Suppressor macrophage (primary cell): ENCODE measurements at regions not wholly inside any gene's neighbourhood (a gene's known extent, or its start where the extent isn't known, plus 50 kb on each side); places are given as distances from the start of the nearest gene placed in this dataset.
"Not testable (repeated sequence)": the region's sequence is repeated elsewhere in the genome, so short reads cannot be mapped to it uniquely, and the experiment has no call there.

Experiments used
- DNase-seq, 4 experiments: peaks; one replicate each; pipeline ENCODE4 v3.0.0-alpha.2; 2020 to 2022

- no peak for DNase-seq
Measured at GRCh38 chr1:182003953-182004586, 57.4 kb downstream of the ZNF648 start.

- no peak for DNase-seq
Measured at GRCh38 chr1:182003025-182003725, 58.3 kb downstream of the ZNF648 start.

GRCh38 chr1:182002570-182002969, 58.9 kb downstream of the ZNF648 start:
- no peak for DNase-seq

- no peak for DNase-seq
Measured at GRCh38 chr1:181998858-181999257, 62.7 kb downstream of the ZNF648 start.

- no peak for DNase-seq
Measured at GRCh38 chr1:181992072-181992471, 69.4 kb downstream of the ZNF648 start.

- DNase-seq, result no peak
Measured at GRCh38 chr1:181990728-181991127, 70.8 kb downstream of the ZNF648 start.

GRCh38 chr1:181989261-181989920, 72.1 kb downstream of the ZNF648 start:
- no peak for DNase-seq

GRCh38 chr1:181987996-181988395, 73.5 kb downstream of the ZNF648 start:
- DNase-seq, result no peak

GRCh38 chr1:181987334-181987895, 74.1 kb downstream of the ZNF648 start:
- DNase-seq, result no peak

GRCh38 chr1:181986907-181987305, 74.6 kb downstream of the ZNF648 start:
- DNase-seq, result no peak

- no peak for DNase-seq
Measured at GRCh38 chr1:181985936-181986906, 75.3 kb downstream of the ZNF648 start.

- no peak for DNase-seq
Measured at GRCh38 chr1:181985281-181985680, 76.2 kb downstream of the ZNF648 start.

- no peak for DNase-seq
Measured at GRCh38 chr1:181984006-181984405, 77.5 kb downstream of the ZNF648 start.

GRCh38 chr1:181981821-181982220, 79.7 kb downstream of the ZNF648 start:
- DNase-seq, result no peak

GRCh38 chr1:181972256-181972655, 89.3 kb downstream of the ZNF648 start:
- no peak for DNase-seq

- no peak for DNase-seq
Measured at GRCh38 chr1:181971424-181971823, 90.1 kb downstream of the ZNF648 start.

- DNase-seq, result no peak
Measured at GRCh38 chr1:181969902-181970301, 91.6 kb downstream of the ZNF648 start.

- DNase-seq, result not testable (repeated sequence)
Measured at GRCh38 chr1:181954696-181955095, 106.8 kb downstream of the ZNF648 start.

GRCh38 chr1:181954178-181954577, 107.3 kb downstream of the ZNF648 start:
- DNase-seq, result not testable (repeated sequence)

GRCh38 chr1:181953596-181953995, 107.9 kb downstream of the ZNF648 start:
- DNase-seq, result no peak

- DNase-seq, result no peak
Measured at GRCh38 chr1:181951213-181951612, 110.3 kb downstream of the ZNF648 start.

- DNase-seq, result no peak
Measured at GRCh38 chr1:181949500-181949899, 112.0 kb downstream of the ZNF648 start.
